Liver (tissue), 8 donors: ENCODE measurements at regions not wholly inside any gene's neighbourhood (a gene's known extent, or its start where the extent isn't known, plus 50 kb on each side); places are given as distances from the start of the nearest gene placed in this dataset.
"Not testable (repeated sequence)": the region's sequence is repeated elsewhere in the genome, so short reads cannot be mapped to it uniquely, and the experiment has no call there.

Experiments
- DNase-seq: peaks from one replicate; pipeline ENCODE4 v3.0.0-alpha.2; 2017; ENCODE audit warnings: low spot score
- H3K27ac ChIP-seq, 2 donors: one replicate each; pipeline ENCODE4 v1.7.0; 2013; ENCODE audit warnings: inconsistent platforms in 2 of 2, low read length in 2 of 2, control low read depth in 1 of 2, low read depth in 1 of 2, mild to moderate bottlenecking in 1 of 2
- H3K27me3 ChIP-seq, 4 donors: one replicate each; pipeline versions ENCODE4 v1.6.1 to v1.7.0; 2013; ENCODE audit warnings: low read length in 3 of 4, inconsistent platforms in 1 of 4, mild to moderate bottlenecking in 1 of 4, moderate library complexity in 1 of 4; ENCODE audit not compliant: control insufficient read depth in 4 of 4, insufficient read depth in 4 of 4
- H3K36me3 ChIP-seq, 4 donors: one replicate each; pipeline versions ENCODE4 v1.6.1 to v1.7.0; 2013; ENCODE audit warnings: low read length in 3 of 4, mild to moderate bottlenecking in 3 of 4, low read depth in 1 of 4, moderate library complexity in 1 of 4; ENCODE audit not compliant: control insufficient read depth in 4 of 4, insufficient read depth in 3 of 4
- H3K4me1 ChIP-seq, 4 donors: one replicate each; pipeline versions ENCODE4 v1.6.1 to v1.7.0; 2013; ENCODE audit warnings: low read length in 3 of 4, mild to moderate bottlenecking in 3 of 4, moderate library complexity in 1 of 4; ENCODE audit not compliant: control insufficient read depth in 4 of 4, insufficient read depth in 4 of 4
- H3K4me3 ChIP-seq, 3 donors: one replicate each; pipeline versions ENCODE4 v1.6.1 to v1.7.0; 2013; ENCODE audit warnings: low read length in 3 of 3, control low read depth in 1 of 3, low read depth in 1 of 3, mild to moderate bottlenecking in 1 of 3
- H3K9ac ChIP-seq, 2 donors: one replicate each; pipeline ENCODE4 v1.7.0; 2013; ENCODE audit warnings: low read length in 2 of 2, mild to moderate bottlenecking in 2 of 2, moderate library complexity in 2 of 2, control low read depth in 1 of 2, low read depth in 1 of 2
- H3K9me3 ChIP-seq, 4 donors: one replicate each; pipeline versions ENCODE4 v1.6.1 to v1.7.0; 2013; ENCODE audit warnings: low read length in 3 of 4; ENCODE audit not compliant: control insufficient read depth in 4 of 4
- ATF3 ChIP-seq: IDR thresholded peaks from 2 replicates; pipeline ENCODE4 v1.6.1; 2016; ENCODE audit warnings: antibody characterized with exemption
- CTCF ChIP-seq: fragments of 150-350 bp; IDR thresholded peaks from 2 replicates; pipeline ENCODE4 v1.5.1; 2017; ENCODE audit warnings: improper control_type of control experiment, low read depth, low read length; ENCODE audit not compliant: missing input control
- EGR1 ChIP-seq, 2 donors: IDR thresholded peaks; 2 replicates each; pipeline ENCODE4 v1.6.1; 2016 to 2018; ENCODE audit warnings: antibody characterized with exemption in 2 of 2, low read depth in 2 of 2
- GABPA ChIP-seq, 2 donors: IDR thresholded peaks in 1 of 2; conservative IDR thresholded peaks in 1 of 2; 2 replicates each; pipeline ENCODE4 v1.6.1; 2016; ENCODE audit warnings: antibody characterized with exemption in 2 of 2, mild to moderate bottlenecking in 1 of 2, moderate library complexity in 1 of 2
- HNF4A ChIP-seq, 2 donors: conservative IDR thresholded peaks; 2 replicates each; pipeline ENCODE4 v1.6.1; 2016; ENCODE audit warnings: antibody characterized with exemption in 2 of 2, mild to moderate bottlenecking in 2 of 2
- HNF4G ChIP-seq: IDR thresholded peaks from 2 replicates; pipeline ENCODE4 v1.6.1; 2016; ENCODE audit warnings: antibody characterized with exemption
- JUND ChIP-seq, 2 donors: IDR thresholded peaks; 2 replicates each; pipeline ENCODE4 v1.6.1; 2016; ENCODE audit warnings: antibody characterized with exemption in 2 of 2
- NR2F2 ChIP-seq: IDR thresholded peaks from 2 replicates; pipeline ENCODE4 v1.6.1; 2016; ENCODE audit warnings: antibody characterized with exemption
- RAD21 ChIP-seq, 2 donors: IDR thresholded peaks; 2 replicates each; pipeline ENCODE4 v1.6.1; 2016; ENCODE audit warnings: antibody characterized with exemption in 2 of 2, mild to moderate bottlenecking in 2 of 2
- RXRA ChIP-seq, 2 donors: IDR thresholded peaks; 2 replicates each; pipeline ENCODE4 v1.6.1; 2017 to 2018; ENCODE audit warnings: antibody characterized with exemption in 2 of 2, mild to moderate bottlenecking in 1 of 2
- SP1 ChIP-seq: IDR thresholded peaks from 2 replicates; pipeline ENCODE4 v1.6.1; 2018; ENCODE audit warnings: antibody characterized with exemption, mild to moderate bottlenecking
- YY1 ChIP-seq: IDR thresholded peaks from 2 replicates; pipeline ENCODE4 v1.6.1; 2016; ENCODE audit warnings: antibody characterized with exemption, mild to moderate bottlenecking
- ZBTB33 ChIP-seq: IDR thresholded peaks from 2 replicates; pipeline ENCODE4 v1.6.1; 2016; ENCODE audit warnings: antibody characterized with exemption
- WGBS: extraction: QIAGEN DNeasy Blood & Tissue Kit; methylation state at CpG from one replicate; pipeline ENCODE4 v1.1.7; 2013; 5-methylcytosine and 5-hydroxymethylcytosine counted together
- donor health status: healthy.
- donor health status: healthy.
- donor health status: healthy.
- donor health status: healthy.
- donor health status: healthy.

GRCh38 chr14:97148021-97148420, 350.8 kb downstream of the VRK1 start:
- not testable (repeated sequence) for H3K27ac ChIP-seq, H3K36me3 ChIP-seq, H3K4me1 ChIP-seq, DNase-seq, H3K4me3 ChIP-seq, H3K9me3 ChIP-seq, H3K9ac ChIP-seq, H3K27me3 ChIP-seq

- Histone ChIP-seq H3K27me3 (peaks cover 0 to 3% (median under 1%) of the 10 kb centered on the region in 4 donors), H3K4me1 (no peaks in the 10 kb centered on the region), H3K9me3 (no peaks in the 10 kb centered on the region), H3K36me3 (no peaks in the 10 kb centered on the region), H3K4me3 (no peak overlapping the region), H3K27ac (no peak overlapping the region), H3K9ac (no peak overlapping the region)
- TF ChIP-seq HNF4G, result no peak
- TF ChIP-seq ATF3, result no peak
- DNase-seq, result no peak
- WGBS, result 38% methylated on average over 3 of the region's 3 CpGs
Observed at GRCh38 chr14:97149775-97150174, 352.6 kb downstream of the VRK1 start.

- WGBS, result 79% methylated on average over 6 of the region's 6 CpGs
Observed at GRCh38 chr14:97153527-97153926, 356.3 kb downstream of the VRK1 start.

More at GRCh38 chr14:97153527-97153926, 356.3 kb downstream of the VRK1 start:
- no peak overlapping the region for H3K4me3 ChIP-seq
- no peaks in the 10 kb centered on the region for H3K36me3 ChIP-seq
- H3K9ac ChIP-seq, result no peak overlapping the region
- no peak for DNase-seq
- H3K27ac ChIP-seq, result no peak overlapping the region
- TF ChIP-seq SP1, result no peak
- no peak for TF ChIP-seq CTCF
- TF ChIP-seq GABPA (IDR thresholded peaks at IDR 0.05 in 1 of 2, conservative IDR thresholded peaks at IDR 0.05 in 1 of 2), result no peak
- TF ChIP-seq YY1, result no peak
- no peak for TF ChIP-seq ZBTB33
- no peak for TF ChIP-seq HNF4G
- no peak for TF ChIP-seq ATF3
- TF ChIP-seq NR2F2, result no peak
- no peak for TF ChIP-seq RXRA (IDR thresholded peaks at IDR 0.05)
- no peak for TF ChIP-seq EGR1 (IDR thresholded peaks at IDR 0.05; ENCODE audit: low read depth in 2 of 2)
- TF ChIP-seq JUND (IDR thresholded peaks at IDR 0.05), result no peak
- TF ChIP-seq HNF4A (conservative IDR thresholded peaks at IDR 0.05), result no peak
- no peak for TF ChIP-seq RAD21 (IDR thresholded peaks at IDR 0.05)
- H3K9me3 ChIP-seq, result no peaks in the 10 kb centered on the region
- H3K27me3 ChIP-seq, result no peaks in the 10 kb centered on the region
- H3K4me1 ChIP-seq, result no peaks in the 10 kb centered on the region
